ENCODE measurements at regions not wholly inside any gene's neighbourhood (a gene's known extent, or its start where the extent isn't known, plus 50 kb on each side); places are given as distances from the start of the nearest gene placed in this dataset.

DNA sequence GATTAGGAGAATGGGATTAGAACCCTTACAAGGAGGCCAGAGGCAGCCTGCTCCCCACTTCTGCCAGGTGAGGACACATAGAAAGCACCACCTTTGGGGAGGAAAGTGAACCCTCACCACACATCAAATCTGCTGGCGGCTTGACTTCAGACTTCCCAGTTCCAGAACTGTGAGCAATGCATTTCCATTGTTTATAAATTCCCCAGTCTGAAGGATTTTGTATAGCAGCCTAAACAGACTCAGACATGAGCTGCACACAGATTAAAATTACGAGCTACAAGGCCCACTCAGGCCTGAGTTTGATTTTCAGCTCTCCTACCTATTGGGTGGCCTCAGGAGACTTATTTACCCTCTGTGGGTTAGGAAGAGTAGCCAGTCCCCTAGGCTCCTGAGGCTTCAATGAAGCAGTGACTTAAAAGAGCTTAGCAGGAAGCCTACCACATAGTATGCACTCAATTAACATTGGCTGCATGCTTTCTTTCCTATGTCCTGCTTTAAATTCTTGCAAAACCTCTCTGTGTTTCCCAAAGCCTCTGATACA, 350.7 kb upstream of the ZMIZ1 start:
- TF ChIP-seq EZH2 (IDR thresholded peaks at IDR 0.05), result no peak
- no peak for TF ChIP-seq POLR2AphosphoS5 (IDR thresholded peaks at IDR 0.05; ENCODE audit: borderline replicate concordance, low read depth, low read length)
- TF ChIP-seq FOXP2 (optimal IDR thresholded peaks at IDR 0.05; ENCODE audit: control extremely low read depth, extremely low read length, insufficient read depth), result no peak

Measured in SK-N-MC (cell line).